Esophagus mucosa (tissue), 1 donor: ENCODE measurements at regions not wholly inside any gene's neighbourhood (a gene's known extent, or its start where the extent isn't known, plus 50 kb on each side); places are given as distances from the start of the nearest gene placed in this dataset.
"Not testable (repeated sequence)": the region's sequence is repeated elsewhere in the genome, so short reads cannot be mapped to it uniquely, and the experiment has no call there.

Source experiments
- ATAC-seq: fragments of 200-7000 bp; cut with Tn5 transposase; one replicate; pipeline ENCODE4 v1.9.1; 2020
- donor health status: DM: yes; HTN: yes; CAD: no.

DNA sequence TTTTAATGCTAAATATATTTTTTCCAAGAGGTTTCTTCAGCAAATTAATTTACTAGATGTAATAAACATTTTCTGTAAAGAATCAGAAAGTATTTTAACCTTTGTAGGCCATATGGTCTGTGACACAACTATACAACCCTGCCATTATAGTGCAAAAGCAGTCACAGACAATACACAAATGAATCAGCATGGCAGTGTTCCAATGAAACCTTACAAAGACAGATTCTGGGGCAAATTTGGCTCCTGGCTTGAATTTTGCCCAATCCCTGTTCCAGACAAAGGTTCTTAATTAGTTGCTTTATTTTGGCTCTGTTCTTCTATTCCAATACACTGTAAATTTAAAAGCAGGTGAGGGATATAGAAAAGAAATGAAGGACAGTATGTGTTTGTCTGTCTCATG, 352.5 kb downstream of the C12orf50 start:
- ATAC-seq: no peak

DNA sequence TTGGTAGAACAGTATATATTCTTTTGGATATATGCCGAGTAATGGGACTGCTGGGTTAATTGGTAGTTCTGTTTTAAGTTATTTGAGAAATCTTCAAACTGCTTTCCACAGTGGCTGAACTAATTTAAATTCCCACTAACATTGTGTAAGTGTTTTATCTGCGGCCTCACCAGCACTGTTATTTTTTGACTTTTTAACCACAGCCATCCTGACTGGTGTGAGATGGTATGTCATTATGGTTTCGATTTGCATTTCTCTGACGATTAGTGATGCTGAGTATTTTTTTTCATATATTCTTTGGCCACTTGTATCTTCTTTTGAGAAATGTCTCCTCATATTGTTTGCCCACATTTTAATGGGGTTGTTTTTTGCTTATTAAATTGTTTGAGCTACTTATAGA, 357.4 kb downstream of the C12orf50 start:
- ATAC-seq: no peak

DNA sequence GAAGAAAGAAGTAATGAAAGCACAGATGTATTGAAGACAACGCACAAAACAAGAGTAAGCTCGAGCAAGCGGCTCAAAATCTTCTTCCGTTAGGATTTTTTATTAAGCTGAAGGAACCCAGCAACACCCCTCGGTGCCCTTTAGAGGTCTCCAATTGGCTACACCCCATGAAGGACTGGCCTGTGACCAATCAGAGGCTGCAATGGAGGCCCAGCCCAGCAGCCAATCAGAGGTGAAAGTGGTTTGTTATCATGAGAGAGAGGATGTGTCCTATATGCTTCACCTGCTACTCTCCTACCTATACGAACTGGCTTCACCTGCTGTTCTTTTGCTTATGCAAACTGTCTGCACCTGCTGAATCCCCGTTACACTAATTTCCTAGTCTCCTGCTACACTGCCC, 358.8 kb downstream of the C12orf50 start:
- no peak for ATAC-seq

DNA sequence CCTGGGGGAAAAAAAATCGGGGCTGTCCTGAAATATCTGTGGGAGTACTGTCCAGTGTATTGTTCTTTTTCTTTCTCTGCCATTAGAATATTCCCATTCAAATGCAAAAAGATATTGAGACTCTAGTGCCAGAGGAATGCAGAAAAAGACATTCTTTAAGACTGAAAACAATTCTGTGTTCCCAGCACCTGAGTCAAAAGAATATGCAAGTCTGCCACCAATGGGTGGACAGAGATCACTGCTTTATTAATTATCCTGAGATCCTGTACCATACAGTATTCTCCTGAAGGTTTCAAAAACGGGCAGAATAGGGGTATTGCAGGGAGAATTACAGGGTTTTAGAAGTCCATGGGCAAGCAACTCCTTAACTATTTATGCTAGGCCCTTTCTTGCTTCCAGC, 361.8 kb downstream of the C12orf50 start:
- ATAC-seq: peak; percentile 53

DNA sequence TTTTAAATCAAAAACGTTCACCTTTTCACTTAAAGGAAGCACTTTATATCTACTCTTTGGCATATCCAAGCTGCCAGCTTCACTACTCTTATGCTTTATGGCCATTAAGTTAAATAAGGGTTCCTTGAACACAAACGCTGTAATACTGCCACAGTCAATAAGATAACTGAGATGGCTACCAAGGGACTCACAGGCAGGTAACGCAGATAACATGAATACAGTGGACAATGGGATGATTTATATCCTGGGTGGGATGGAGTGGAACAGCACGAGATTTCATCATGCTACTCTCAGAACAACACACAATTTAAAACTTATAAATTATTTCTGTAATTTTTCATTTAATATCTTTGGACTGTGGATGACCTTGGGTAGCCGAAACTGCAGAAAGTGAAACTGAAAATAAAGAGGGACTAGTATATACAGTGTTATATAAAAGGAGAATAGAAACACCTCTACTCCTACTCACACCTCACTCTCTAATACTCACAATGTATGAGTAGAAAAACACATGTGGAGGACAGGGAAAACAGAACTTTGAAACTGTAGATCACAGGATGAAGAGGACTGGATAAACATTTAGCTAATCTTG, 367.3 kb downstream of the C12orf50 start:
- ATAC-seq: peak; percentile 72

DNA sequence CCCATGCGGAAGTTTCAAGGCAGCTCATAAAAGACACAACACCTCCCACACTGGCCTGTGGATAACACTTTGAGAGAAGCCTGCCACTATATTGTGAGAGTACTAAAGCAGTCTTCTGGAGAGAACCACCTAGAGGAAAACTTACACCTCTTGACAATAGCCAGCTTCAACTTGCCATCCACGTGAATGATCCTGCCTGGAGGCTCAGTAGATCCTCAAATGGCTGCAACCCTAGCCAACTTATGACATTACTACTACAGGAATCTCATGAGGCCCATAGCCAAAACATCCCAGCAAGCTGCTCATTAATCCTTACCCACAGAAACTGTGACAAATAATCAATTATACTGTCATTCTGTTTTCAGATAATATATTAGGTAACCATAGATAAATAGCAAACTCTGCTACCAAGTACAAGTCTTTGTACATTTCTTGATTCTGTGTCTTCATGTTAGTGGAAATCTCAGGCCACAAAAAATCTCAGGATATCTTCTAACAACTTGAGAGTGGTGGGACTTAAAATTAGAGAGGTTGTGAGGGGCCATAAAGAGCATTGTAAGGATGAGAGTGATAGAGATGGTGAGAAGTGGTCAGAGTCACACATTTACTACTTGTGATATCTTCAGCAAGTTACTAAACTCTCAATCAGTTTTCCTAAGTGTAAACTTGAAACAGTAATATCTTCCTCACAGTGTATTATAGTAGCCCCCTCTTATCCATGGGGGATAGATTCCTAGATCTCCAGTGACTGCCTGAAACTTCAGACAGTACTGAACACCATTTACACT, 368.0 kb downstream of the C12orf50 start:
- peak; percentile 59 for ATAC-seq

DNA sequence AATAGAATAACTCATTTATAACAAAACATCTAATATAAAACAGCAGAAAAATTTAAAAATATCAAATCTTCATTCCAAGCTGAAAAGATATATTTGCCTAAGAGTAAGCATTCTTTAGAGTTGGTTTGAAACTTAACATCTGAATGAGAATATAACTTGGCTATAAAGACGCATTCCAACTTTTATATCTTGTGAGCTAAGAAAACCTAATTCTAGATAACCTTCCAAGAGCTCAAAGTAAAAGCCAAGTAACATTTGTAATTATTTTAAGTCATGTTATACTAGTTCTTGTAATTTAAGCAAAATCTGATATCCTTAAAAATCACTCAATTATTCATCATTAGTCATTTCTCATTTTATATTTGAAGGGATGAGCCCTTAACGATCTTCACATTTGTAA, 368.9 kb downstream of the C12orf50 start:
- ATAC-seq: no peak

DNA sequence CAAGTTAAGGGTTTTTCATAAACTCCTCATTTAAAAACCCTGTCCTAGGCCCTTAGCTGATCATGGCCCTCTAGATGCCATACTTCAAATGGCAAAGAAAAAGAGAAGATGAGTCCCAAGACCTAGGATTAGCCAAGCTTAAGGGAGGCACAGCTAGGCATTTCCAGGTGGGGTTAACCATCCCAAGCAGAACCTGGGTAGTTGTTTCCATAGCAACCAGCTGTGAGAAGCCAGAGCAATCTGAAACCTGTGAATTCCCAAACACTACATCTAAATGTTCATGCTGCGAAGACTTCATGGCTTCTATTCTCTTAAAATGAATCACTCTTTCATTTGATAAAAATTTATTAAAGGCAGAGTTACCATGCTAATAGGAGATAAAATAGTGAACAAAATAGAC, 372.9 kb downstream of the C12orf50 start:
- no peak for ATAC-seq

DNA sequence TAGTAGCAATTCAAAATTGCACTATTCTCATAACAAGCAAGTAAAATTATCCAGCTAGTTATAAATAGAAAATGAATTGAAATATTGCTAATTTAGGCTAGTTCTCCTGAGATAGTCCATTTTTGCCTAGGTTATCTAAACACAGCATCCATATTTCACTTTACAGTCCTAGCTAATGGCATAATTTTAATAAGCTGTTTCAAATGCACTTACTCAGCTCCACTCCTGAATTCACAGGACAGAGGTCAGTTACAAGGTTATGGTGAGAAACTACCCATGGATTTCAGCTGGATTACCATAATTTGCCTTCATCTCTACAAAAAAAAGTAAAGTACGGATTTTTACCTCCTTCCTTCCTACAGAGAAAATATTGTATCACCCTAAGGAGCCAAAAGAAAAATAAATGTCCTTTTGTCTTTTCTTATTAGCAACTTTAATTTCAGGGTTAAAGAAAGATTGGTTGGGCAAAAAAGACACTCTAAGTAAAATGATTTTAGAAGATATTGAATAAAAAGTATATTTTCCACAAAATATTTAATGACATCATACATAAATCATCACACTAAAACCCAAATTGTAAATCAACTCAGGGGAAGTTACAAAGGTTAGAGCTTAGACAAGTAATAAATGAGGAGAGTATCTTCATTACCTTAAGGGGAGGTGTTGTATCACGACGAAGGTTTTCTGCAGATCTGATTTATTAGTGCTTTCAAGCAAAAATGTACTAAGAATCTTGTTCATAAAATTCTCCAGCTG, 377.4 kb downstream of the C12orf50 start:
- ATAC-seq: no peak

DNA sequence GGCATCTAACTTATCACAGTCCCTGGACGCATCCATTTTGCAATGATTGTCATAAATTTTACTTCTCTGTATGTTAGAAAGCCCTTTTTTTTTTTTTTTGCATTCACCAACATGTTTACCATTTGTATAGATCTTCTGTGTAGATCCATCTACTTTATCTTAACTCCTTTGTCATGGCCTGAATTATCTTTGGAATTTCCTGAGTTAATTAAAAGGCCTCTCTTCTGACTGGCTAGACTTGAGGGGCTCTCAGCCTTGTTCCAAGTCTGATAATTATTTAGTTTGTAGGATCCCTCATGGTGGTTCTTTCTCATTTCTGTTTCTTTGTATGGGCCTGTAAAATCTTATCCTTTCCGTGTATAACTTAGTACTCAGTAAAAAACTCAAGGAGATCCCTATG, 387.0 kb downstream of the C12orf50 start:
- ATAC-seq: no peak

DNA sequence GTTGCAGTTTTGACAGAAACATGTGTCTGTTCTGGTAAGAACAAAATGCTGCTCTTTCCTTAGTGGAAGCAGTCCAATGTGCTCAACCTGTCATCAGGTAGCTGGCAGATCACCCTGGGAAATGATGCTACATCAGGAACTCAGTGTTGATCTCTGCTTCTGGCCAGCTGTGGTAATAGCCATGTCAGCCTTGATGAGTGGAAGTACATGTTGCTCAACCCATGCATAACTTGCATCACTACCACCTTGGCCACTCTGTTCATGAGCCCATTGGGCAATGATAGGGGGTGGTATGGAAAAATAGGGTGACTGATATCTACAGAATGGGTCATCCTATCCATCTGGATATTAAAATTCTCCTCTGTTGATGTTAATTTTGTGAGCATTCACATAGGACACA, 411.0 kb downstream of the C12orf50 start:
- no peak for ATAC-seq

DNA sequence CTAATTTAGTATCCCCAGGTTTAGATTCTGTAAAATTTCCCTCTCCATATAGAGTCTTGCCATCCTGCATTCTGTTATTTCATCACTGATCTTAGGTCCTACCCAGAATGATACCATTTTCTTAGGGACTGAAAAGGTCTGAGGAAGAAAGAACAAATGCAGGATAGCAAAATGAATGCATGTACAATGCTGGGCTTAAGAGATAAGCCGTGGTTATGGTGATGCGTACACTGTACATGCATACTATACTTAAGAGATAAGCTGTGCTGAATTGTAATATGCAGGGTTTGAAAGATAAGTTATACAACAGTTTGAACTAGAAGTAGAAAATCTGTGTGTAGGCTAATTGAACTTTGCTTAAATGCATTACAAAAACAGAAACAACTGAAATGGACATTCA, 416.2 kb downstream of the C12orf50 start:
- no peak for ATAC-seq

DNA sequence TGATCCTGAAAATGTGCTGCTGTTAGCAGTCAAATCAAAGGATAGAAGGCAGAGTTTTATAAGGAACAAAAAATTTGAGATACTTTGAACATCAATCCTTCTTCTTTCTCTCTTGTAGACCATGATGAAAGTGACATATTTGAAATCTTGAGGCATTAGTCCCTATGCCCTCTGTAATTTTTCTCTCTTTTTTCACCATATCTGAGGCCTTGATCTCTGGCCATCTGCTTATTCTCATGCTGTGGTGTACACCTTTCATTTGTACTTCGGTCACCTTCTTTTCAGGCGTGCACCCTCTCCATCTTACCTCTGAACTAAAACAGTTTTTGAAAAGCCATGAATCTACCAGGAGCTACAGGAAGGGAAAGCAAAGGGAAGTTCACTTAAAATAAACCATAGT, 420.9 kb downstream of the C12orf50 start:
- ATAC-seq: no peak

DNA sequence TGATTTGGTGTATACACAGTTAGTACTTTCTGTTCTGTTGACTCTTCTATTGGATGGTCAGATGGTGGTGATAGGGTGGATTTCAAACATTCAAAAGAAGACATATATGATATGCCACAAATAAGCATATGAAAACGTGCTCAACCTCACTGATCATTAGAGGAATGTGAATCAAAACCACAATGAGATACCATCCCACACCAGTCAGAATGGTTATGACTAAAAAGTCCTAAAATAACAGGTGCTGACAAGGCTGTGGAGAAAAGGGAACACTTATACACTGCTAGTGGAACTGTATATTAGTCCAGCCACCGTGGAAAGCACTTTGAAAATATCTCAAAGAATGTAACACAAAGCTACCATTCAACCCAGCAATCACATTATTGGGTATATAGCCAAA, 425.5 kb downstream of the C12orf50 start:
- ATAC-seq: no peak

DNA sequence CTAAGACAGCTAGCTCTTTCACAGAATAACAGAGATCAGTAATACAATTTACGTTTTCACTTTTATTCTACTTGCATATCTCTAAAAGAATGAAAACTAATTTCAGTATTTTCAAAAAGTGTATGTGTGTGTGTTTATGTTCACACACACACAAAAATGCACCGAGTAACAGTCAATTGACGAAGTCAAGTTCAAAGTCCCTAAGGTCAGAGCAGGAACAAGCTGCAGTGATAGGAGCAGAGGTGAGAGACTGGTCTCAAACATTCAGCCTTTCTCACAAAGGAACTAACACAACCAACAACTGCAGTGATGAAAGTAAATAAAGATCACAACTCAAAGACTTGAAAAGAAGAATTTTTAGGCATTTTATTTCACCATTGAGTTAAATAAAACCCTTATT, 429.7 kb downstream of the C12orf50 start:
- ATAC-seq: no peak

DNA sequence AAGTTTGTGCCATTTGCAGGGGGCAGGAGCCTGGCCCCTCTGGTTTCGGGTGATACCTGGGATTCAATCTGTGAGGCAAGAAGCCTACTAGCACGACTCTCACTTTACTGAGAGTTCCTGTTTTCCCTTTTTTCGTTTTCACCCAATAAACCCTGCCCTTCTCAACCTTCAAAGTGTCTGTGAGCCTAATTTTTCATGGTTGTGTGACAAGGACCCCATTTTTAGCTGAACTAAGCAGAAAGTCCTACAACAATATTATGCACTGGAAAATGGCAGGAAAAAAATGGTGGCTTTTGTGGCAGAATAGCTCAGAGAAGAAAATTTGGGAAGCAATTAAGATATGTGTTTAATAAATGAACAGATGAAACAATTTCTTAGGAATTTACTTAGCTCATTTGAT, 432.1 kb downstream of the C12orf50 start:
- no peak for ATAC-seq

DNA sequence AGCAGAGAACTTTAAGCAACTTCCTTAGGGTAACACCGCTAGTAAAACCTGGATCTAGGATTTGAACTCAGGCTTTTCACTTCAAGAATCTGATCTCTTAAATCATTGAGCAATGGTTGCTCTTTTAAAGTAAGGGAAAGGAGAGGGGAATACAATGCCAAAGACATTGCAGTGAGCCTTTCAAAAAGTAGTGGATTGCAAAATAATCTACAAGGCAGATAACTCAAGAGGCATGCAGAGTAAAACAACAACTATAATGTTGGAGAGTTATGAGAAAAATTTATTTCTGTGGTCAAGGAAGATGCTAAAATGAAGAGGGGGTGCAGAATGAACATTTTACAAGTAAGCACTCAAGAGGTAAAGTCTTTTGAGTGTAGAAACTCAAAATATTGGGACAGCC, 432.6 kb downstream of the C12orf50 start:
- ATAC-seq: no peak

DNA sequence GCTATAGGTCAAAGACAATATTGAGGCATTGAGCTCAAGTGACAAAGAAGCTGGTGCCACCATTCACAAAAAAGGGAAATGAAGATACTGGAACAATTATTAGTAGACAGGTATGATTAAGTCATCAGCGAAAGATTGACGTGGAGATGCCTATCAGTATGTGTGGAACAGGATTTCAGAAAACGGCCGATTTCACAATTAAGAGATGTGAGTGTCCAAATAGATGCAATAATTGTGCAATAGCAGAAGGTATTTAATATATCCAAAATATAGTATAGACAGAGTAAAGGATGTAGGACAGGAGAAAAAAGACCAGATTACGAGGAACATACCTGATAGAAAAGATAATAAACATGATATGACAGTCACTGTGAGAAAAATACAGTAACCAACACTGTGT, 433.1 kb downstream of the C12orf50 start:
- ATAC-seq: no peak

DNA sequence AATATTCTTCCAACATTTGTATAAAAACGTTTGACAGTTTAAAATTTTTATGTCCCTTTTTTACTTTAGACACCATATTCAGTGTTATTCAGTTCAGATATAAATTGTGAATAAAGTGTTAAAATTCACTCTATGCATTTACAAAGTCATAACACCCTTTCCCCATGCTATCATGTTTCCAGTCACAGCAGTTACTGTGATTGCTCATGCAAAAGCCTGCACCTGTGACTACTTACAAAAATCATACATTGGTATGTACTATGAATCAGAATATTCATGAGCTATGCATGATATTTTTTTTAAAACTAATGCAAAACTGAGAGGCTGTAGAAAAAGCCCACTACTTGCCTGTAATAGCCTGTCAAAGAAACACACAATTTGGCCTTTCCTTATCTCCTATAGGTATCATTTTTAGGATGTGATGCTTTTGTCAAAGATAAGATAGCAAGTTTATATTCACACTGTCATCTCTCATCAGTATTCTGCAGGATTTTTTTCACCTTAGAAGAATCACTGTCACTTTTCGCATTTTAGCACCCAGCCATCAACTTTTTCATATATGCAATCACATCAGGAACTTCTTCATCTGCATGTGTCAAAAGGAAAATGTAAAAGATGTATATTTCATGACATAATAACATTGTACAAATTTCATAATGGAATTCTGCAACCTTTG, 443.2 kb downstream of the C12orf50 start:
- no peak for ATAC-seq

DNA sequence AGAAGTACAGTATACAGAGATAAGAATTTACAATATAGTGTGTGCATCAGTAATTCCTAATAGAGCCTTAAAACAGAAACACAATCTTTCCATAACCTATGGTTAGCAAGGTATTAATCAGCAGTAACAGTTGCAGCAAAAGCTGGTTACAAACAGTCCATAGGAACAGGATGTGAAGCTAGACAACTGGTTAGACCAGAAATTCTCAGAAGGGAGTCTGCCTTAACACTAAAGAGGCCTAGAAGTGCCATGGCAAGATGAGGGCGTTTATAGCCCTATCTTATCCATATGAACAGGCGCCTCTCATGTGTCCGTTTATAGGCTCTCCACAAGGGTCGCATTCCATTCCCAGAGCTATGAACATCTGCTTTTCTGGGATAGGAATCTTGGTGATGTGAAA, 450.1 kb downstream of the C12orf50 start:
- not testable (repeated sequence) for ATAC-seq

DNA sequence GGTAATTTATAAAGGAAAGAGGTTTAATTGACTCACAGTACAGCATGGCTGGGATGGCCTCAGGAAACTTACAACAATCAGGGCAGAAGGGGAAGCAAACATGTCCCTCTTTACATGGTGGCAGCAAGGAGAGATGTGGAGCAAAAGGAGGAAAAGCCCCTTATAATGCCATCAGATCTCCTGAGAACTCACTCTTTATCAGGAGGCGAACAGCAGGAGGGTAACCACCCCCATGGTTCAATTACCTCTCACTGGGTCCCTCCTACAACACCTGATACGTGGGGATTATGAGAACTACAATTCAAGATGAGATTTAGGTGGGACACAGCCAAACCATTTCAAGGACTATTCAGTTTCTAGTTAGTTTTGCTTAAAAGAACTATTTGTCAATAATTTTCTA, 453.3 kb downstream of the C12orf50 start:
- ATAC-seq: no peak

DNA sequence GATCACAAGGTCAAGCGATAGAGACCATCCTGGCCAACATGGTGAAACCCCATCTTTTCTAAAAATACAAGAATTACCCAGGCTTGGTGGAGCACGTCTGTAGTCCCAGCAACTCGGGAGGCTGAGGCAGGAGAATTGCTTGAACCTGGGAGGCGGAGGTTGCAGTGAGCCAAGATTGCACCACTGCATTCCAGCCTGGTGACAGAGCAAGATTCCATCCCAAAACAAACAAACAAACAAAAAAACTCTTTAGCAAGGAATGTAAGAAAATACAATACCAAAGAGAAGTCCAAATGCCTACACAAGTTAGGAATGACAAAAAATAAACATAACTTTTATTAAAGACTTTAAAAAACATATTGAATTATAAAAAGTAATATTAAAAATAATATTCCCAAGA, 462.3 kb downstream of the C12orf50 start:
- not testable (repeated sequence) for ATAC-seq

DNA sequence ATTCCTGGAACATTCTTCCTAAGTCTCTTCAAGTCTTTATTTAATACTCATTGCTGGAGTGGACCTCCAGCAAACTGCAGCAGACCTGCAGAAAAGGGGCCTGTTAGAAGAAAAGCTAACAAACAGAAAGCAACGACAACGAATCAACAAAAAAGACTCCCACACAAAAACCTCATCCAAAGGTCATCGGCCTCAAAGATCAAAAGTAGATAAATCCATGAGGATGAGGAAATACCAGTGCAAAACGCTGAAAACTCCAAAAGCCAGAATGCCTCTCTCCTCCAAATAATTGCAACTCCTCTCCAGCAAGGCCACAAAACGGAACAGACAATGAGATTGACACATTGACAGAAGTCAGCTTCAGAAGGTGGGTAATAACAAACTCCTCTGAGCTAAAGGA, 472.2 kb downstream of the C12orf50 start:
- ATAC-seq: no peak
